ENCODE measurements at regions not wholly inside any gene's neighbourhood (a gene's known extent, or its start where the extent isn't known, plus 50 kb on each side); places are given as distances from the start of the nearest gene placed in this dataset.

- H3K18ac ChIP-seq (ENCODE audit: low read depth, low read length): no peak overlapping the region
- ATAC-seq (ENCODE audit: low read depth): peak; percentile 86
- no peak overlapping the region for H3K4me3 ChIP-seq (ENCODE audit: insufficient read depth, low read depth, low read length)
- no peak overlapping the region for H2AFZ ChIP-seq (replicated peaks; ENCODE audit: low read length, poor library complexity)
- dilution Hi-C loops (cut with HindIII; ENCODE audit: low sequenced_read_pairs, unreplicated experiment): no loop called here
- H3K4ac ChIP-seq (ENCODE audit: low read depth, low read length): 0 out of 2 replicates have a peak overlapping the region, but pooled peaks have one; percentile 17
- no peaks in the 10 kb centered on the region for H3K79me1 ChIP-seq (ENCODE audit: low read depth in 1 of 2, low read length in 2 of 2)
- no peak overlapping the region; the same call in 1 of the 2 replicates for H2AK5ac ChIP-seq (ENCODE audit: low read depth, low read length)
- H2BK20ac ChIP-seq (ENCODE audit: low read depth, low read length): peak overlapping the region; percentile 63
- H3K14ac ChIP-seq (replicated peaks; ENCODE audit: low read depth, low read length): no peak overlapping the region
- no peaks in the 10 kb centered on the region for H3K9me3 ChIP-seq (ENCODE audit: control insufficient read depth, insufficient read depth, low read length)
- intact Hi-C loops (cut with micrococcal nuclease): loop anchor here (10.0 kb wide), 2 partner anchors 349 to 421 kb away; a partner anchor contains a TSS
- no TSS peak for BruUV-seq (replicated peaks)
- no peak overlapping the region for H4K5ac ChIP-seq (ENCODE audit: low read depth, low read length)
- H2AK9ac ChIP-seq (replicated peaks; ENCODE audit: low read depth, low read length, poor library complexity): no peak overlapping the region
- H3K9me1 ChIP-seq (ENCODE audit: insufficient read depth, low read length): no peaks in the 10 kb centered on the region
- peak; percentile 79 for DNase-seq
- TF ChIP-seq RAD21 (IDR thresholded peaks at IDR 0.05; ENCODE audit: low read length) (no peak), MAFK (IDR thresholded peaks at IDR 0.05; ENCODE audit: low read depth, low read length) (no peak), USF2 (IDR thresholded peaks at IDR 0.05; ENCODE audit: low read depth, low read length) (no peak), SMC3 (IDR thresholded peaks at IDR 0.05; ENCODE audit: low read depth, low read length) (no peak), CHD1 (IDR thresholded peaks at IDR 0.05; ENCODE audit: low read depth, low read length) (no peak), RCOR1 (IDR thresholded peaks at IDR 0.05; ENCODE audit: insufficient replicate concordance, low read length) (no peak), CEBPB (IDR thresholded peaks at IDR 0.05; ENCODE audit: low read depth, low read length) (no peak), RFX5 (IDR thresholded peaks at IDR 0.05; ENCODE audit: low read depth, low read length) (no peak), CTCF (conservative IDR thresholded peaks at IDR 0.05; ENCODE audit: low read depth, low read length) (no peak), BHLHE40 (IDR thresholded peaks at IDR 0.05; ENCODE audit: low read depth, low read length) (no peak), NFE2L2 (IDR thresholded peaks at IDR 0.05; ENCODE audit: low read depth, low read length) (no peak), FOS (IDR thresholded peaks at IDR 0.05; ENCODE audit: low read depth, low read length) (no peak), MXI1 (IDR thresholded peaks at IDR 0.05; ENCODE audit: borderline replicate concordance, low read depth, low read length) (no peak), POLR2A (IDR thresholded peaks at IDR 0.05; ENCODE audit: low read depth, low read length) (no peak), MAZ (IDR thresholded peaks at IDR 0.05; ENCODE audit: borderline replicate concordance, low read depth, low read length) (no peak), ELK1 (IDR thresholded peaks at IDR 0.05; ENCODE audit: borderline replicate concordance, low read depth, low read length) (no peak)
- no peaks in the 10 kb centered on the region for H3K36me3 ChIP-seq (ENCODE audit: control insufficient read depth, insufficient read depth, low read length)
- in situ Hi-C loops (cut with MboI; ENCODE audit: low sequenced_read_pairs): loop anchor here (25.0 kb wide), 1 partner anchor 272 kb away; no protein-coding TSS in a partner anchor
- peak overlapping the region; percentile 46; the same call in 1 of the 2 replicates for H4K91ac ChIP-seq (ENCODE audit: insufficient read depth, low read depth, low read length)
- no peak overlapping the region for H2BK15ac ChIP-seq (ENCODE audit: low read depth, low read length)
- H2BK5ac ChIP-seq (ENCODE audit: low read depth, low read length, poor library complexity, severe bottlenecking): peak overlapping the region; percentile 54
- H2BK120ac ChIP-seq (ENCODE audit: low read depth, low read length): peak overlapping the region; percentile 53; the same call in 1 of the 2 replicates
- ChIA-PET CTCF (interaction anchor here (1.0 kb wide), 1 partner anchor 124 kb away, joined by 4 read pairs; no protein-coding TSS in a partner anchor), POLR2A (ENCODE audit: unreplicated experiment) (interaction anchor here (0.6 kb wide), 1 partner anchor 18 kb away, joined by 3 read pairs; no protein-coding TSS in a partner anchor)
- H3K23ac ChIP-seq (ENCODE audit: low read depth, low read length): no peak overlapping the region
- H3K27ac ChIP-seq (ENCODE audit: insufficient read depth, low read length): no peak overlapping the region
- no peaks in the 10 kb centered on the region for H4K20me1 ChIP-seq (ENCODE audit: insufficient read depth, low read length)
- no peak overlapping the region for H3K9ac ChIP-seq (ENCODE audit: low read depth, low read length)
- no peaks in the 10 kb centered on the region for H3K27me3 ChIP-seq (ENCODE audit: control insufficient read depth, insufficient read depth, low read length)
- H3K56ac ChIP-seq (ENCODE audit: extremely low read depth, insufficient read depth, low read length): no peak overlapping the region
- H3K4me1 ChIP-seq (ENCODE audit: control insufficient read depth, insufficient read depth, low read length): peaks cover 1% of the 10 kb centered on the region; the same call in 1 of the 2 replicates
- no peak overlapping the region for H3K4me2 ChIP-seq (ENCODE audit: low read depth, low read length)
- peak overlapping the region in 1 of 2 experiments; percentile 11; a peak in 1 of 4 replicates for H4K8ac ChIP-seq (ENCODE audit: low read depth in 2 of 2, low read length in 2 of 2)
These were observed 165.5 kb upstream of the SMIM30 start for GRCh38 chr7:113283861-113284260.

Measured in IMR-90 (cell line).